ENCODE measurements at regions not wholly inside any gene's neighbourhood (a gene's known extent, or its start where the extent isn't known, plus 50 kb on each side); places are given as distances from the start of the nearest gene placed in this dataset.
A peak's percentile ranks its signal among the peaks of the same experiment; 100 is the strongest.
"Not testable (repeated sequence)": the region's sequence is repeated elsewhere in the genome, so short reads cannot be mapped to it uniquely, and the experiment has no call there.

DNA sequence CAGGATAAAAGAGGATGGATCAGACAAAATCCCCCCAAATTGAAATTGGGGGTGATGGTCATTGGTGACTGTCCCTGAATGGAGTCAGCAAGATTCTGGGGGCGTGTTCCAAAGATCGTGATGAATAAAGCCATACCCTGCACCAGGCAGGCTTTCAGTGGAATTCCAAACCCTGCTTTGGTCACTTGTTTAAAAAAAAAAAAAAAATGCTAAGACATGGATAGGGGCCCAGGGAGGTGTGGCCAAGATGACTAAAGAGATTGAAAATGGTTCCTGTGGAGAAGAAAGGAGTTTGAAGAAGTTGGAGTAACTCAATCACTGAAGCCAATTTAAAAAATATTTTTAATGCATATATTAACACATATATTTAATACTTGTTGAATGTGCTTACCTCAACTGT lies 161.4 kb upstream of the KCNG1 start:
- DNase-seq = no peak

DNA sequence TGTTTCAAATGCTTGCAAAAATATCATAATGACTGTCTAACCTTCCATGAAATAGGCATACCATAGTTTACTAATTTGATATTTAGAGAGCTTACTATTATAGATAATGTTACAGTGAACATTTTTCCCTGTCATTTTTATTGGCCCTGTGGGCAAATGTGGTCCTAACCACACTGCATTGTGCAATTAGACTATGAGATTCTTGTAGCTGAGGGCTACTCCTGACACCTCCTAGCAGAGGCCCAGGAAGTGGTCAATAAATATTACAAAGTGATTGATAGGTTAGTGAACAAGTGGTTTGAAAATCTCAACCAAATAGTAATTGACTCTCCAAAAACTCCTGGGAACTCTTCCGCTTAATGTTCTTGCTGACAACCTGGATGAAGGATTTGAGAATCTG lies 160.5 kb upstream of the KCNG1 start:
- no peak for DNase-seq

GRCh38 chr20:51182571-51182970 lies 159.7 kb upstream of the KCNG1 start:
- no peak for DNase-seq

DNA sequence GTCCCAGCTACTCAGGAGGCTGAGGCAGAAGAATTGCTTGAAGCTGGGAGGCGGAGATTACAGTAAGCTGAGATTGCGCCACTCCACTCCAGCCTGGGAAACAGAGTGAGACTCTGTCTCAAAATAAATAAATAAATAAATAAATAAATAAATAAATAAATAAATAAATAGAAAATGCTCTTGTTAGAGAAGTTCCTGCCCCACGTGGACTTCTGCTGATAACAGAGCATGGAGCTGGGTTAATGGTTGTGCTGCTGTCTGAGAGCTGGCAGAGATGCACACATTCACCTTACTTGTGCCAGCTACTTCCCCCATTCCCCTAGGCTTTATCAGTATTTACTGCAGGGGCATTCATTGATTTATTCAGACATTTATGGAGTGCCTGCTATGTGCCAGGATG lies 155.2 kb upstream of the KCNG1 start:
- DNase-seq = no peak

DNA sequence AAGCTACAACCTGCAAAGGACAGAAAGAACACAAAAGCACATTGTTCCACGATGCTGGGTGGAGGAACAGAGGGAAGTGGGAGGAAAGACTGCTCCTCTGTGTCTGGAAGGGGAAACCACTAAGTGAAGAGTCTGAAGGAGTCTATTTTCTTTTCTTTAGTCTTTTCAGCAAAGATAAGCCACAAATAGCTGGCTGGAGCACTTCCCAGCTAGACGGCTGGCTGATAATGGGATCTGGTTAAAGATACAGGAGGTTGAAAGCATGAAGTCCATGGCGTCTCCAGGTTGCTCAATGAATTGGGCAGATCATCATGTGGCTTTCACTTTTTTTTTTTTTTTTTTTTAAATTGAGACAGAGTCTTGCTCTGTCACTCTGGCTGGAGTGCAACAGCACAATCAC lies 154.0 kb upstream of the KCNG1 start:
- peak; percentile 13 for DNase-seq

GRCh38 chr20:51176446-51176845 lies 153.5 kb upstream of the KCNG1 start:
- no peak for DNase-seq

GRCh38 chr20:51175724-51176123 lies 152.8 kb upstream of the KCNG1 start:
- no peak for DNase-seq

DNA sequence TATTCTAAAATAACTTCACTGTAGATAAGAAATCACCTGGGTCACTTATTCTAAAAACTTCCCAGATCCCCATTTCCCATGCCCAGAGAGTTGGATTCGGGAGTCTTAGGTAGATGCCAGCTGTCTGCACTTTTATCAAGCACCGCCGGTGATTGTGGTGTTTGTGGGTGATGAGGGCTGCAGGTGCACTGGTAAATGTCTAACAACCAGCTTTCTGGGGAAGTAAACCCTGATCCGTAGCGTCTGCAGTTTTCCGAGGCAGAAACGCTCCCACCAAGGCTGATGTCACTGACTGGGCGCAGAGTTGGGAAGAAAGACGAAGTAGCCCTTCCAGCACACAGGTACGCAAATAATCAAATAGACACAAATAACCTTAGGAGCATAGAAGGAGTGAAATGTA lies 152.2 kb upstream of the KCNG1 start:
- DNase-seq = no peak

DNA sequence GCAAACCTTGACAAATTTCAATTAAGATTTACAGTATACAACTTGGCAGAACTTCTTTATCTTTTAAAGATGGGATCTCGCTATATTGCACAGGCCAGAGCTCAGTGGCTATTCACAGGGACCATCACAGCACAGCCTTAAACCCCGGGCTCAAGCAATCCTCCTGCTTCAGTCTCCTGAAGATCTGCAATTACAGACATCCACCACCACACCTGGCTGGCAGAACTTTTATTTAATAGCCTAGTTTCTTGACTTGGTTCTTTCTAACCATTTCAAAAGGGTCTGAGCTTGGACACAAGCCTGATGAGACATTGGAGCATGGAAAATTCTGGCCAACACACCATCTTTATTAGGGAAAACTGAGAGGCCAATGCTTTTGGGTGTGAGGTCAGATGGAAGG lies 151.6 kb upstream of the KCNG1 start:
- DNase-seq = no peak

DNA sequence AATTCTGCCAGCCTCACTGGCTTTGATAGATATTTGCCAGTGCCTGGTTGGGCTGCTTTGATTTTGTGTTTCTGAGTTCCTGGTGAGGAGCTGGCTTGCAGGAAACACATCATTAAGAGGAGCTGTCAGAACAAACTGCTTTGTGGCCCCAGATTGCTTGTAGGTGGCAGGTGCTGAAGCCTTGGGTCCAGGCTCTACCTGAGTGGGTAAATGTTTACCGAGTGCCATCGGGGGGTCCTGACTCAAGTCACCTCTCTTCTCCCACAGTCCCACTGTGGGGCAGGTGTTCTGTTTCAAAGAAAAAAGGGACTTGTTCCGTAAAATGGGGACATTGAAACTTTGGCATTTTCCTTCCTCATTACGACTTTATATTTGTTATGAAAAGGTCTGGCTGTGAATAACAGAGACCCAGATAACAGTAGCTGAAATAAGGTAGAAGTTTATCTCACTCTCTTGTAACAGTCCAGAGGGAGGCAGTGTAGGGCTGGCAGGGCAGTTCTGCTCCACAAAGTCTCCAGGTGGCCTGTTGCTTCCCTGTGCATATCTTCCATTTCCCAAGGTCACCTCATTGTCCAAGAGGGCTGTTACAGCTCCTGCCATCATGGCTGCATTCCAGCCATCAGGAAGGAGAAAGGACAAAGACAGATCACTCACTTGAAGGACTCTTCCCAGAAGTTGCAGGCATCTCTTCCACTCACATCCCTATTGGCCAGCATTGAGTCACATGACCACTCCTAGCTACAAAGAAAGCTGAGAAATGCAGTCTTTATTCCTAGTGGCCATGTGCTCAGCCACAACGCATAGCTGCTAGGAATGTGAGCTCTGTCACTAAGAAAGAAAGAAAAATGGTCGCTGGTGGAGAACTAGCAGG lies 149.9 kb upstream of the KCNG1 start:
- no peak for DNase-seq

- no peak for DNase-seq
Observed at GRCh38 chr20:51171141-51171540, 148.2 kb upstream of the KCNG1 start.

DNA sequence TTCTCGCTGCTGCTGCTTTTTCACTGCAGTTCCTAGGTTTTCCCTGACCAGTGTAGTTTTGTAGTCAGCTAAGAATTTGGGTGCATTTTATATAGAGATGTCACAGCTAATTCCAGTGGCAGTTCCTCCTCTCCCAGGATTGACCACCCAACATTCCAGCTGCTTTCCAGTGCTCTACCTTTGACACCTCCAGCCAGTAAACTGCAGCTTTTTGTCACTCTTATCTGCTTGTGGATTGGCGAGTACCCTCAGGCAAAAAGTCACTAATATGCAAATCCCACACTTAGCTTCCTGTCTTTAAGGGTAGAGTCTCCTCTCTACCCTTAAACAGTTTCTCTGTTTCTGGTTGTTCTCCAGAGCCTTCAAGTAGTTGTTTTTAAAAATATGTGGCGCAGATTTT lies 146.9 kb upstream of the KCNG1 start:
- no peak for DNase-seq

DNA sequence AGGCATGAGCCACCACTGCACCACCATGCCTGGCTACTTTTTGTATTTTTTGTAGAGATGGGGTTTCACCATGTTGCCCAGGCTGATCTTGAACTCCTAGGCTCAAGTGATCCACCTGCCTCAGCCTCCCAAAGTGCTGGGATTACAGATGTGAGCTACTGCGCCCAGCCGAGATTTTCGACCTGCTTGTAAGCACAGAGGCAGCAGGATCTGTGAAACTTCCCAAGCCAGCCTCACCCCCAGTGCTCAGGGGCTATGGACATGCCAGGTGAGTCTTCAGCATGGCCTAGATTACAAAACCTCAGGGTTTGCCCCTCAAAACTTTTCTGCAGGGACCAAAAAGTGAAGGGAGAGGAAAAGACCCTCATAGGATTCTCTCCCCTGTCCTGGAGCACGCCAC lies 145.0 kb upstream of the KCNG1 start:
- DNase-seq = not testable (repeated sequence)

DNA sequence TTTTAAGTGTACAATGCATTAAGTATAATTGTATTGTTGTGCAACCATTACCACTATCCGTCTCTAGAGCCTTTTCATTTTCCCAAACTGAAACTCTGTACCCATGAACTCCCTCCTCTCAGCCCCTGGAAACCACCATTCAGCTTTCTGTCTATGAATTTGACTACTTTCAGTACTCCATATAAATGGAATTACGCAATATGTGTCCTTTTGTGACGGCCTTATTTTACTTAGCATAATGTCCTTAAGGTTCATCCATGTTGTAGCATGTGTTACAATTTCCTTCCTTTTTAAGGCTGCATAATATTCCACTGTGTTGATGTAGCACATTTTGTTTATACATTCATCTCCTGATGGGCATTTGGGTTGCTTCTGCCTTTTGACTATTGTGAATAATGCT lies 143.6 kb upstream of the KCNG1 start:
- DNase-seq = no peak

- no peak for DNase-seq
Observed at GRCh38 chr20:51165131-51165530, 142.2 kb upstream of the KCNG1 start.

GRCh38 chr20:51164731-51165130 lies 141.8 kb upstream of the KCNG1 start:
- DNase-seq = no peak

DNA sequence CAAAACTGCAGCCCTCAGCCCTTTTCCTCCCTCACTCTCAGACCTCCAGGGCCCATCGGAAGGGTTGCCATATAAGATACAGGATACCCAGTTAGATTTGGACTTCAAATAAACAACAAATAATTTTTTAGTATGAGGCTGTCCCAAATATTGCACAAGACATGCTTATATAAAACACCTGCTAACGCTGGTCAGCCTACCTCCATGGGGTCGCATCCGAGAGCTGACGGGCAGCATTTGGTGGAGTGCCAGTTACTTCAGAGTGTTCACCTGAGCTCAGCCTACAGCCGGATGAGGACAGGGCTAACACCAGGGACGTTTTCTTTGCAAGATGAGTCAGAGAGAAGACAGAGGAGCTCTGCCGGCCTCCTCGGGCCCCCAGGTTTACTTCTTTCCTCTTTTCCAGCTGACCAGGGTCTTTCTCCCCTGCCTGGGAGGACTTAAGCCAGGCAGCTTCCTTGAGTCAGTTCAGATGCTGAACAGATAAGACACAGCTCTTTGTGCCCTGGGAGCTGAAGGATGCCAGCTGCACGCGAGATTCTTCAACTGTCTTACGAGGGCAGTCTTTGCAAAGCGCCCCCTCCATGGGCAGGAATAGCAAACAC lies 141.2 kb upstream of the KCNG1 start:
- DNase-seq = no peak

DNA sequence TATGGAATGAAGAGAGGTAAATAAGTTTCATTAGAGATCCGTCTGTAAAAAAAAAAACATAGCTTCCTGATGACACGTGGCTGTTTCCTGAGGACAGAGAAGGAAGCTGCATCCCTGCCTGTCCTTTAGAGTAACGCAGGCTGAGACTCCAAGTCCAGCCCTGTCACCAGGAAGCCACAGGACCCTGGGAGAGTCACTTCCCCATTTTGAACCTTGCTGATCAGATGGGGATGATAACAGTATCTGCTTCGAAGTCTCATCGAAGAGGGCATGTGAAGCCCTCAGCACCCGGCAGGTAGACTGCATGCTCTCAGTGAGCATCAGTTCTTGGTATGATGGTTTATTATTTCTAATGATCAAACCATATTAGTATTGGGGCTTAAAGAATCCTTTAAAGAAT lies 139.1 kb upstream of the KCNG1 start:
- DNase-seq = peak; percentile 38

GRCh38 chr20:51160821-51161220 lies 137.9 kb upstream of the KCNG1 start:
- no peak for DNase-seq

GRCh38 chr20:51159981-51160380 lies 137.1 kb upstream of the KCNG1 start:
- no peak for DNase-seq

- no peak for DNase-seq
Observed at GRCh38 chr20:51159303-51159702, 136.4 kb upstream of the KCNG1 start.

GRCh38 chr20:51158226-51158625 lies 135.3 kb upstream of the KCNG1 start:
- DNase-seq = no peak

GRCh38 chr20:51156041-51156982 lies 133.4 kb upstream of the KCNG1 start:
- DNase-seq = no peak
